GM19395 (cell line): ENCODE measurements at regions not wholly inside any gene's neighbourhood (a gene's known extent, or its start where the extent isn't known, plus 50 kb on each side); places are given as distances from the start of the nearest gene placed in this dataset.
"Not testable (repeated sequence)": the region's sequence is repeated elsewhere in the genome, so short reads cannot be mapped to it uniquely, and the experiment has no call there.

Experiments used
- ATAC-seq: cut with Tn5 transposase; IDR thresholded peaks from one replicate; pipeline ENCODE4 v1.9.1; 2021; ENCODE audit warnings: mild to moderate bottlenecking, moderate library complexity; ENCODE audit not compliant: unreplicated experiment

- ATAC-seq, result no peak
Measured at GRCh38 chr22:47417699-47418098, 655.2 kb downstream of the TBC1D22A start.

- ATAC-seq, result no peak
Measured at GRCh38 chr22:47411006-47411405, 648.6 kb downstream of the TBC1D22A start.

- no peak for ATAC-seq
Measured at GRCh38 chr22:47409539-47410275, 647.3 kb downstream of the TBC1D22A start.

GRCh38 chr22:47408409-47408808 lies 646.0 kb downstream of the TBC1D22A start:
- no peak for ATAC-seq

- ATAC-seq, result no peak
Measured at GRCh38 chr22:47407461-47408025, 645.1 kb downstream of the TBC1D22A start.

GRCh38 chr22:47406896-47407295 lies 644.4 kb downstream of the TBC1D22A start:
- no peak for ATAC-seq

GRCh38 chr22:47406180-47406834 lies 643.9 kb downstream of the TBC1D22A start:
- no peak for ATAC-seq

GRCh38 chr22:47405222-47405621 lies 642.8 kb downstream of the TBC1D22A start:
- not testable (repeated sequence) for ATAC-seq

GRCh38 chr22:47402876-47403525 lies 640.6 kb downstream of the TBC1D22A start:
- ATAC-seq, result no peak

- no peak for ATAC-seq
Measured at GRCh38 chr22:47401976-47402770, 639.7 kb downstream of the TBC1D22A start.

GRCh38 chr22:47401592-47401898 lies 639.1 kb downstream of the TBC1D22A start:
- ATAC-seq, result no peak

- no peak for ATAC-seq
Measured at GRCh38 chr22:47400701-47401591, 638.5 kb downstream of the TBC1D22A start.

GRCh38 chr22:47400131-47400530 lies 637.7 kb downstream of the TBC1D22A start:
- not testable (repeated sequence) for ATAC-seq

- no peak for ATAC-seq
Measured at GRCh38 chr22:47398921-47399790, 636.7 kb downstream of the TBC1D22A start.

- ATAC-seq, result no peak
Measured at GRCh38 chr22:47398491-47398890, 636.0 kb downstream of the TBC1D22A start.

GRCh38 chr22:47397673-47398072 lies 635.2 kb downstream of the TBC1D22A start:
- no peak for ATAC-seq

GRCh38 chr22:47396515-47396914 lies 634.1 kb downstream of the TBC1D22A start:
- no peak for ATAC-seq

GRCh38 chr22:47396105-47396504 lies 633.7 kb downstream of the TBC1D22A start:
- ATAC-seq, result no peak

- ATAC-seq, result no peak
Measured at GRCh38 chr22:47395481-47395880, 633.0 kb downstream of the TBC1D22A start.
